Brain microvascular endothelial cell (primary cell): ENCODE measurements at regions not wholly inside any gene's neighbourhood (a gene's known extent, or its start where the extent isn't known, plus 50 kb on each side); places are given as distances from the start of the nearest gene placed in this dataset.

Experiments used
- DNase-seq: peaks from one replicate; pipeline ENCODE4 v3.0.0-alpha.2; 2020
- H3K27ac ChIP-seq: fragments of 250-450 bp; sonication (Bioruptor Pico); 2 replicates; pipeline ENCODE4 v1.5.1; 2020; ENCODE audit warnings: mild to moderate bottlenecking, moderate library complexity
- H3K27me3 ChIP-seq: fragments of 250-450 bp; sonication (Bioruptor Pico); replicated peaks from 2 replicates; pipeline ENCODE4 v1.5.1; 2020; ENCODE audit warnings: mild to moderate bottlenecking
- H3K36me3 ChIP-seq: fragments of 250-450 bp; sonication (Bioruptor Pico); replicated peaks from 2 replicates; pipeline ENCODE4 v1.5.1; 2020; ENCODE audit warnings: mild to moderate bottlenecking
- H3K4me3 ChIP-seq: 2 replicates; pipeline ENCODE4 v1.5.1; 2011; ENCODE audit warnings: low read depth, mild to moderate bottlenecking, control low read depth, low read length, moderate library complexity
- CTCF ChIP-seq: IDR thresholded peaks from 2 replicates; pipeline ENCODE4 v1.5.1; 2011; ENCODE audit warnings: low read depth, mild to moderate bottlenecking, moderate library complexity, low read length, control low read depth, inconsistent platforms; ENCODE audit errors: missing control alignments
- in situ Hi-C: cut with HindIII; loops from 2 replicates; pipeline ENCODE4 v1.10.0; 2017; ENCODE audit warnings: low sequenced_read_pairs, low pct_ligation_motif_present

- TF ChIP-seq CTCF = no peak
- in situ Hi-C loops = no loop called here
- no peaks in the 10 kb centered on the region for H3K27me3 ChIP-seq
- no peak overlapping the region for H3K27ac ChIP-seq
- H3K36me3 ChIP-seq = no peaks in the 10 kb centered on the region
- no peak for DNase-seq
- no peak overlapping the region for H3K4me3 ChIP-seq
Observed at GRCh38 chr16:52265446-52265861, 281.5 kb downstream of the TOX3 start.

- TF ChIP-seq CTCF = no peak
- H3K27me3 ChIP-seq = no peaks in the 10 kb centered on the region
- no peak for DNase-seq
- no peak overlapping the region for H3K4me3 ChIP-seq
- no peak overlapping the region for H3K27ac ChIP-seq
- in situ Hi-C loops = no loop called here
- no peaks in the 10 kb centered on the region for H3K36me3 ChIP-seq
Observed at GRCh38 chr16:52257534-52257933, 289.4 kb downstream of the TOX3 start.

- H3K27ac ChIP-seq = no peak overlapping the region
- no peak for TF ChIP-seq CTCF
- no peaks in the 10 kb centered on the region for H3K27me3 ChIP-seq
- H3K4me3 ChIP-seq = no peak overlapping the region
- no peak for DNase-seq
- H3K36me3 ChIP-seq = no peaks in the 10 kb centered on the region
- in situ Hi-C loops = no loop called here
Observed at GRCh38 chr16:52256310-52257078, 290.4 kb downstream of the TOX3 start.

- H3K27me3 ChIP-seq = no peaks in the 10 kb centered on the region
- TF ChIP-seq CTCF = no peak
- H3K36me3 ChIP-seq = no peaks in the 10 kb centered on the region
- in situ Hi-C loops = no loop called here
- no peak overlapping the region for H3K4me3 ChIP-seq
- DNase-seq = no peak
- no peak overlapping the region for H3K27ac ChIP-seq
Observed at GRCh38 chr16:52254746-52255145, 292.2 kb downstream of the TOX3 start.

GRCh38 chr16:52252680-52253079 is 294.3 kb downstream of the TOX3 start:
- Histone ChIP-seq H3K27me3 (no peaks in the 10 kb centered on the region), H3K4me3 (no peak overlapping the region), H3K27ac (no peak overlapping the region), H3K36me3 (no peaks in the 10 kb centered on the region)
- DNase-seq = no peak
- no peak for TF ChIP-seq CTCF
- in situ Hi-C loops = no loop called here

- no peaks in the 10 kb centered on the region for H3K36me3 ChIP-seq
- no peak for DNase-seq
- no peaks in the 10 kb centered on the region for H3K27me3 ChIP-seq
- no peak for TF ChIP-seq CTCF
- no peak overlapping the region for H3K4me3 ChIP-seq
- in situ Hi-C loops = no loop called here
- no peak overlapping the region for H3K27ac ChIP-seq
Observed at GRCh38 chr16:52251495-52251894, 295.4 kb downstream of the TOX3 start.
